AG09319 (cell line): ENCODE measurements at regions not wholly inside any gene's neighbourhood (a gene's known extent, or its start where the extent isn't known, plus 50 kb on each side); places are given as distances from the start of the nearest gene placed in this dataset.

Source experiments
- DNase-seq: peaks from one replicate; pipeline ENCODE4 v3.0.0-alpha.2; 2010; ENCODE audit warnings: low read depth; ENCODE audit errors: extremely low read depth
- TF ChIP-seq, protein P1 (sequence below): IDR thresholded peaks from 2 replicates; pipeline ENCODE4 v1.5.1; 2011; ENCODE audit warnings: low read depth, mild to moderate bottlenecking, inconsistent platforms, low read length, moderate library complexity

DNA sequence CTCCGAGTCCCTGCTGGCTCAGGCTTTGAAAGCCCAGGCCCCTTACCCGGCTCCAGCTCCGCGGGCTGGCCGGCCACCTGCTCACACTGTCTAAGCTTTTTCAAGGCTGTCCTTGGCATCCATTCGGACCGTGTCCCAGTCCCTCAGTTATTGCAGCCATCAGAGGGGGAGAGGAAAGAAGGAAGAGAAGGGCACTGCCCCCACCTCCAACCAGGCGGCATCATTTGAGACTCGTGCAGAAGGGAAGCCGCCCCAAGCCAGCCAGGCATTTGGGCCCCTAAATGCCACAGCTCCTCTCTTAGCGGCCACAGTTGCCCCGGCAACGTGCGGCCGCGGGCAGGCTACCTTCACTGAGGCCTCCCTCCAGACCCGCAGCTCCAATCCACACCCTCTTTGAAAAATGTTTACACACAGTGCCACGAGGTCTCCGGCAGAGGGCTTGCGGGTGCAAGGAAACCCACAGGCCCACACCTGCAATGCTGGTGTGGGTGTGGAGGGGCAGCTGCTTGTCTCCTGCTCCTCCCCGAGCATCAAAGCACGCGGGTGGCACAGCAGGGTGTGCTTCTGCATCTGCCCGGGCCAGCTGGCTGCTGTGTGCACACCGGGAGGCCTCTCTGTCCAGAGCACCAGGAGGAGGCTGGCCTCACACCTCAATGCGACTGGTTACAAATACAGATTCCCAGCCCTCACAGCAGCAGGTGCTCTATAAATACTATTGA, 124.4 kb downstream of the CTTN start:
- TF ChIP-seq, protein P1, sequence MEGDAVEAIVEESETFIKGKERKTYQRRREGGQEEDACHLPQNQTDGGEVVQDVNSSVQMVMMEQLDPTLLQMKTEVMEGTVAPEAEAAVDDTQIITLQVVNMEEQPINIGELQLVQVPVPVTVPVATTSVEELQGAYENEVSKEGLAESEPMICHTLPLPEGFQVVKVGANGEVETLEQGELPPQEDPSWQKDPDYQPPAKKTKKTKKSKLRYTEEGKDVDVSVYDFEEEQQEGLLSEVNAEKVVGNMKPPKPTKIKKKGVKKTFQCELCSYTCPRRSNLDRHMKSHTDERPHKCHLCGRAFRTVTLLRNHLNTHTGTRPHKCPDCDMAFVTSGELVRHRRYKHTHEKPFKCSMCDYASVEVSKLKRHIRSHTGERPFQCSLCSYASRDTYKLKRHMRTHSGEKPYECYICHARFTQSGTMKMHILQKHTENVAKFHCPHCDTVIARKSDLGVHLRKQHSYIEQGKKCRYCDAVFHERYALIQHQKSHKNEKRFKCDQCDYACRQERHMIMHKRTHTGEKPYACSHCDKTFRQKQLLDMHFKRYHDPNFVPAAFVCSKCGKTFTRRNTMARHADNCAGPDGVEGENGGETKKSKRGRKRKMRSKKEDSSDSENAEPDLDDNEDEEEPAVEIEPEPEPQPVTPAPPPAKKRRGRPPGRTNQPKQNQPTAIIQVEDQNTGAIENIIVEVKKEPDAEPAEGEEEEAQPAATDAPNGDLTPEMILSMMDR: no peak
- DNase-seq: no peak

DNA sequence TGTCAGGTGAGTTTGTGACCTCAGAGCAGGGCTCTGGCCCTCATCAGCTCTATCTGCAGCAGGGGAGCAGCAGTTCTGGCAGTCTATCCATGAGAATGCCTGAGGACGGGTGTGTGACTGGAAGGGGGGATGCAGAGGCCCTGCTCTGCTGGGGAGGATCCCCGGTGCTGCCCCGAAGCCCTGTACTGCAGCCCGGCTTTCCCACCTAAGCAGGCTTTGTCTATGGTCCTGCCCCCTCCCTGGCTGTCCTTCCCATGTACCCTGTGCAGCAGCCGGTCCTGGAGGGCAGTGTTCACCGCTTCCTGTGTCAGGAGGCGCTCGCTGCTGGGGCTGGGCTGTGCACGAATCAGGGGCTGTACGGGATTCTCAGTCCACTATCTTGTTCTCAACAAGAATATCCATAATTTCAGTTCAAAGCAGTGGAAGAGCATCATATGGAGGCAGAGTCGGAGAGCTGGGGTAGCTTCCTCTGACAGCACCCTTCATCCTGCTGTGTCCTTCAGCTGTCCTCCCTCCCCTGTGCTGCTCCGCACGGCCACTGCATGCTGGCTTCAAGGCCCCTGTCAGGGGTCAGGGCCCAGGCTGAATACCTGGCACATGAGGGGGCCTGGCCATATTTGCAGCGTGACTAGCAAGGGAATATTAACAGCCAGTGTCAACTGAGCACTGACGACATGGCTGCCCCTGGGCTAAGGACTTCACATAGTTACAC, 125.2 kb downstream of the CTTN start:
- TF ChIP-seq, protein P1: no peak
- DNase-seq: no peak

GRCh38 chr11:70524096-70524922, 126.0 kb downstream of the CTTN start:
- DNase-seq: no peak
- TF ChIP-seq, protein P1: no peak

DNA sequence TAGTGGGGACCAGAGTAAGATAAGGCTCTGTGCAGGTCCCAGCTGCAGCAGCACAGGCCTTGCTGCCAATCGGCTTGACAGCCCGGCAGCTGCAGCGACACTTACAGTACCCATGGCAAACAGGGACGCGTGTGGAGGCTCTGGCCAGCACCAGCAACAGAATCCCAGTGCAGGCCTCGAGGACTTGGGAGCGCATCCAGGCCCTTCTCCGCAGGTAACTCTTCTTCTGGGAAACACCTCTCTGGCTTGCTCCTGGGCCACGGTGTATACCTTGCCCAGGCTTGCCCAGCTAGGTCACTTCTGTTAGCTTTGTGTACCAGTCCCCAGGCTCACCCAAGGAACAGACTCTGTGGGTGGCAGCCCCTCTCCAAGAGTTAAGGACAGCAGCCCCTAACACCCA, 126.7 kb downstream of the CTTN start:
- TF ChIP-seq, protein P1: no peak
- DNase-seq: no peak

- TF ChIP-seq, protein P1: no peak
Observed at GRCh38 chr11:70525466-70525865, 127.1 kb downstream of the CTTN start.

DNA sequence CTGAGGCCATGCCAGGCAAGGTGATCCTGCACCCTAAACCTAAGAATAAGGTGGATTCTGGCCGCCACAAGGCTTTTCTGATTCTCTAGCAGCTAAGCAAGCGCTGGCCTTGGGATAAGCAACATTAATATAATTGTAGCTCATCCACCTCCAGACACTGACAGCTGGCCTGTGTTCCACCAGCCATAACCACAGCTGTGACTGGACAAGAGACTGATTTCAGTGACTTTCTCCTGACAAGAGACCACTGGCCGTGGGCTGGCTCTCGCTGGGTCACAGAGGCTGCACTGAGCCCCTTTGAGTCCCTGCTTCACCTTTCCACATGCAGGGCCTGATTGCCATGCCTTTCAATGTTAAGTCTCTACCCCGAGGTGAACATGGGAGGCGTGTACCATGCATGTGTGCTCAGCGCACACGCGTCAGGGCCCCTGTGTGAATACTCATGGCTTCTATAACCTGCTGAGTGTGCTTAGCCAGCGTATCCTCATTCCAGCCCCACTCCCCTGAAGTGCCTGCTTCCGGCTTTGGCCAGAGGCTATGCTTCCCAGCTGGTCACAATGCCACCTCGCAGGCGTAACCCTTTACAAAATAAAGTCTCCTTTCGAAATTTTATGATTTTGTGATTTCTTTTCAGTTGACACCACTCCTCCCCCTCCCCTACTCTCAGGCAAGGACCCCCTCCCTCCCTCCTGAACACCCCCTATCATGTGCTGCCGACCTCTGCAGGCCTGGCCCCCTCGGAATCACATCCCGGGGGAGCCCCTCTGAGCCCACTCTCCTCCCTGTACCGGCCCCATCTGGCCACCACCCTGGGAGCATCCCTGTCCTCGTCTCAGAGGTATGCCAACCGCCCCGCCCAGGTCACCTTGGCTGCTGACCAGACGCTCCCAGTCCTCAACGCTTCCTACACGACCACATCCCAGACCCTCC, 128.1 kb downstream of the CTTN start:
- TF ChIP-seq, protein P1: no peak
- DNase-seq: no peak

More at GRCh38 chr11:70525466-70525865, 127.1 kb downstream of the CTTN start:
- no peak for DNase-seq
